Body of pancreas (tissue), 4 donors: ENCODE measurements at regions not wholly inside any gene's neighbourhood (a gene's known extent, or its start where the extent isn't known, plus 50 kb on each side); places are given as distances from the start of the nearest gene placed in this dataset.
"Not testable (repeated sequence)": the region's sequence is repeated elsewhere in the genome, so short reads cannot be mapped to it uniquely, and the experiment has no call there.

ENCODE experiments used
- ATAC-seq: fragments of 150-250 bp; one replicate; pipeline ENCODE4 v1.9.1; 2016
- DNase-seq, 4 donors: peaks; one replicate each; pipeline ENCODE4 v3.0.0-alpha.2; 2019
- H3K27ac ChIP-seq, 4 donors: fragments of 200-600 bp; sonication (generic); 1 replicate in 3 of 4; 2 replicates in 1 of 4; pipeline versions ENCODE4 v1.5.1 to v1.6.1; 2016 to 2019; ENCODE audit warnings: mild to moderate bottlenecking in 1 of 4, mixed read lengths in 1 of 4, moderate library complexity in 1 of 4
- H3K27me3 ChIP-seq, 2 donors: fragments of 200-600 bp; sonication (generic); one replicate each; pipeline ENCODE4 v1.6.0; 2016; ENCODE audit warnings: mild to moderate bottlenecking in 1 of 2
- H3K36me3 ChIP-seq, 2 donors: fragments of 200-600 bp; sonication (generic); replicated peaks in 1 of 2; 2 replicates each; pipeline ENCODE4 v1.5.1; 2016; ENCODE audit warnings: low read depth in 2 of 2; ENCODE audit not compliant: insufficient read depth in 1 of 2
- H3K4me1 ChIP-seq: fragments of 200-600 bp; sonication (generic); one replicate; pipeline ENCODE4 v1.6.0; 2016
- H3K4me3 ChIP-seq, 2 donors: fragments of 200-600 bp; sonication (generic); 1 replicate in 1 of 2; 2 replicates in 1 of 2; pipeline ENCODE4 v1.5.1; 2016 to 2019
- H3K9me3 ChIP-seq, 3 donors: fragments of 200-600 bp; sonication (generic); 1 replicate in 2 of 3; 2 replicates in 1 of 3; pipeline ENCODE4 v1.5.1; 2016
- POLR2A ChIP-seq, 3 donors: fragments of 450-650 bp; IDR thresholded peaks; one replicate each; pipeline ENCODE4 v1.6.1; 2016; ENCODE audit warnings: antibody characterized with exemption in 3 of 3, mild to moderate bottlenecking in 2 of 3
- WGBS, 2 donors: methylation state at CpG; one replicate each; pipeline ENCODE4 v1.1.5; 2017; 5-methylcytosine and 5-hydroxymethylcytosine counted together
- intact Hi-C: fragments of 100-400 bp; cut with DNase I; formaldehyde crosslinking; loops from one replicate; pipeline ENCODE4 v1.15.1; 2023
- TF ChIP-seq, protein P1 (sequence below), 7 experiments: fragments of 450-650 bp in 4 of 7; fragments of 200-600 bp in 3 of 7; sonication (generic) in 3 of 7; IDR thresholded peaks; one replicate each; pipeline ENCODE4 v1.5.1; 2016 to 2019; ENCODE audit warnings: antibody characterized with exemption in 7 of 7

- intact Hi-C loops: no loop called here
- DNase-seq (no peak), ATAC-seq (no peak)
- no peaks in the 10 kb centered on the region for H3K4me1 ChIP-seq
- H3K4me3 ChIP-seq: no peak overlapping the region
- H3K36me3 ChIP-seq: no peaks in the 10 kb centered on the region
- TF ChIP-seq, protein P1, sequence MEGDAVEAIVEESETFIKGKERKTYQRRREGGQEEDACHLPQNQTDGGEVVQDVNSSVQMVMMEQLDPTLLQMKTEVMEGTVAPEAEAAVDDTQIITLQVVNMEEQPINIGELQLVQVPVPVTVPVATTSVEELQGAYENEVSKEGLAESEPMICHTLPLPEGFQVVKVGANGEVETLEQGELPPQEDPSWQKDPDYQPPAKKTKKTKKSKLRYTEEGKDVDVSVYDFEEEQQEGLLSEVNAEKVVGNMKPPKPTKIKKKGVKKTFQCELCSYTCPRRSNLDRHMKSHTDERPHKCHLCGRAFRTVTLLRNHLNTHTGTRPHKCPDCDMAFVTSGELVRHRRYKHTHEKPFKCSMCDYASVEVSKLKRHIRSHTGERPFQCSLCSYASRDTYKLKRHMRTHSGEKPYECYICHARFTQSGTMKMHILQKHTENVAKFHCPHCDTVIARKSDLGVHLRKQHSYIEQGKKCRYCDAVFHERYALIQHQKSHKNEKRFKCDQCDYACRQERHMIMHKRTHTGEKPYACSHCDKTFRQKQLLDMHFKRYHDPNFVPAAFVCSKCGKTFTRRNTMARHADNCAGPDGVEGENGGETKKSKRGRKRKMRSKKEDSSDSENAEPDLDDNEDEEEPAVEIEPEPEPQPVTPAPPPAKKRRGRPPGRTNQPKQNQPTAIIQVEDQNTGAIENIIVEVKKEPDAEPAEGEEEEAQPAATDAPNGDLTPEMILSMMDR (IDR thresholded peaks at IDR 0.05): no peak
- no peak for TF ChIP-seq POLR2A (IDR thresholded peaks at IDR 0.05)
- no peak overlapping the region for H3K27ac ChIP-seq
- 37 to 41% methylated on average over 3 of the region's 3 CpGs for WGBS, 2 donors
- H3K27me3 ChIP-seq: no peaks in the 10 kb centered on the region
- no peaks in the 10 kb centered on the region for H3K9me3 ChIP-seq
These were observed 126.6 kb downstream of the HNRNPD start for GRCh38 chr4:82247171-82247570.

DNA sequence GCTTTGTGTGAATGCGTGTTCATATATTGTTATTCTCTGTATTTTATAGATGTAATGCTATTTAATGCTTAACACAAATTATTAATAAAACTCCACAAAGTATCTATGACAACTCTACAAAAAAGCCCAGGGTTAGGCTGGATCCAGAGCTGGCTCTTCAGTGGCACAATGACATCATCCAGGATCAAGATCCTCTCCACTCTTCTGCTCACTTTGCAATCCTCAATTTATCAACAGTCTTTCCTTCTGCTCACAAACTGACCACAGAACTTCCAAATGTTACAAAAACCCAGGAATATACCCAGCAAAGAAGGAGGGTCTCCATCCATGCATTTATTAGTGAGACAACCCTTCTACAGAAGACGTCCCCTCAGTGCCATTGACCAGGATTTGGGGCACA lies 132.3 kb downstream of the HNRNPD start:
- TF ChIP-seq, protein P1 (IDR thresholded peaks at IDR 0.05): no peak
- TF ChIP-seq POLR2A (IDR thresholded peaks at IDR 0.05): no peak
- intact Hi-C loops: no loop called here
- Histone ChIP-seq H3K4me3 (no peak overlapping the region), H3K9me3 (no peaks in the 10 kb centered on the region), H3K4me1 (no peaks in the 10 kb centered on the region), H3K27ac (no peak overlapping the region), H3K27me3 (no peaks in the 10 kb centered on the region), H3K36me3 (no peaks in the 10 kb centered on the region)
- DNase-seq (no peak), ATAC-seq (no peak)
- WGBS, 2 donors: 73 to 75% methylated on average over 2 of the region's 2 CpGs

GRCh38 chr4:82240410-82240809 lies 133.4 kb downstream of the HNRNPD start:
- no peaks in the 10 kb centered on the region for H3K4me1 ChIP-seq
- no peaks in the 10 kb centered on the region for H3K9me3 ChIP-seq
- DNase-seq: no peak
- intact Hi-C loops: no loop called here
- no peak overlapping the region for H3K4me3 ChIP-seq
- H3K27ac ChIP-seq: no peak overlapping the region
- WGBS, 2 donors: 76 to 81% methylated on average over 7 of the region's 7 CpGs
- no peaks in the 10 kb centered on the region for H3K36me3 ChIP-seq
- TF ChIP-seq, protein P1 (IDR thresholded peaks at IDR 0.05): no peak
- TF ChIP-seq POLR2A (IDR thresholded peaks at IDR 0.05): no peak
- ATAC-seq: no peak
- no peaks in the 10 kb centered on the region for H3K27me3 ChIP-seq

GRCh38 chr4:82237142-82237541 lies 136.6 kb downstream of the HNRNPD start:
- H3K36me3 ChIP-seq, ATAC-seq, H3K9me3 ChIP-seq, DNase-seq, H3K27ac ChIP-seq, H3K27me3 ChIP-seq, H3K4me3 ChIP-seq, H3K4me1 ChIP-seq, intact Hi-C loops: not testable (repeated sequence)
- 26 to 38% methylated on average over 1 of the region's 1 CpG for WGBS, 2 donors

GRCh38 chr4:82235346-82235745 lies 138.4 kb downstream of the HNRNPD start:
- H3K9me3 ChIP-seq: no peaks in the 10 kb centered on the region

More at GRCh38 chr4:82235346-82235745, 138.4 kb downstream of the HNRNPD start:
- no peaks in the 10 kb centered on the region for H3K36me3 ChIP-seq
- H3K27ac ChIP-seq: no peak overlapping the region
- no peak for TF ChIP-seq POLR2A (IDR thresholded peaks at IDR 0.05)
- TF ChIP-seq, protein P1 (IDR thresholded peaks at IDR 0.05): no peak
- H3K27me3 ChIP-seq: no peaks in the 10 kb centered on the region
- 0 to 32% methylated on average over 1 of the region's 1 CpG for WGBS, 2 donors
- H3K4me1 ChIP-seq: no peaks in the 10 kb centered on the region
- no peak overlapping the region for H3K4me3 ChIP-seq
- no peak for ATAC-seq
- intact Hi-C loops: no loop called here
- DNase-seq: no peak
